SW 1271 (cell line): ENCODE measurements at regions not wholly inside any gene's neighbourhood (a gene's known extent, or its start where the extent isn't known, plus 50 kb on each side); places are given as distances from the start of the nearest gene placed in this dataset.

Experiments
- DNase-seq, 2 experiments: peaks; one replicate each; lab custom pipeline; 2025; lab: John Stamatoyannopoulos, UW

DNA sequence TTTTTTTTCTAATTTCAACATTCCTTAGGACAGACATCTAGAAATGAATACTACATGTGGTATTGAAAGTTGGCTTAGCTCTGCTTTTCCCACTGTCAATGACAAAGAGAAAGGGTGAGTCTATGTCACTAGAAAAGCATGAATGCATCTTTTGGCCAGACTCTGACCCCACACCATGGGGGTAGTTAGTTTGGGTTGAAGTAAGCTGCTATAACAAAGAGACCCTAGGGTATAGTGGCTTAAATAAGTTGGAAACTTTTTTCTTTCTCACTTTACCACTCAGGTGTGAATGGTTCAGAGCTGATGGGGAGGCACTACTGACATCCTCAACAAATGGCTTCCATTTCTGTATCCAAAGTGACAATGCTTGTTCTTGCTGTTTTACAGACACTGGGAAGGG, 161.5 kb downstream of the DLEU7 start:
- no peak for DNase-seq

DNA sequence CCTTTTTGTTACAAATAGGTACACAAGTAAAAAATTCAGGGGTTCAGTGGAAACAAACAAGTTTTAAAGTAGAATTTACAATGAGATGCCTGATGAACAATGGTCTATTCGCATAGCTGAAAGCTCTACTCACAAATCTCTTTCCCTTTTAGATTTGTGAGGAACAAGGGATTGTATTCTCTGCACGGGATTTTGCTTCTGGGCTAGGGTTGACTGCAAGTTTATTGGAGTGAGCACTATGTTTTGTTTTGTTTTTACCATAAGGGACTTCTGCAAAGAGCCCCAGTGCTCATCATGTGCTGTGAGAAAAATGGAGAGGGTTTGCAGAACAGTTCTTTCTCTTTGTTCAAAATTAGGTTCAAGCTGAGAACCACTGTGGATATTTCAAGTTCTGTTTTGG, 160.5 kb downstream of the DLEU7 start:
- DNase-seq: no peak

DNA sequence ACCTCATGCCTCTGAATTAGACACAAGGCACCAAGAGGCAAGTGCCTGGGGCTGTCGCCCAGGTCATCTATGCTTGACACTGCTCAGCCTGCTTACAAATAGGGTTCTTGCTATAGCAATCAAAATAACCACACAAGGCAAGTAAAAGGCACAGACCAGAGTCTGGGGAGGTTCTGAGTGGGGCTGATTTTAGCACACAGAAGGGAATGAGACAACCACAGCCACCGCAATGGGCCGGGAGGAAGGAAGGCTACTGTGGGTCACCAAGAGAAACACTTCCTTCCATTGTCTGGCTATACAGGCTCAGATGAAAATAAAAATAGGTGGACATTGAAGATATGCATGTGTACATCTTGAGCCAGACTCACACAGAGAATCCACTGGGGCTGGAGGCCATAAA, 159.1 kb downstream of the DLEU7 start:
- no peak for DNase-seq

DNA sequence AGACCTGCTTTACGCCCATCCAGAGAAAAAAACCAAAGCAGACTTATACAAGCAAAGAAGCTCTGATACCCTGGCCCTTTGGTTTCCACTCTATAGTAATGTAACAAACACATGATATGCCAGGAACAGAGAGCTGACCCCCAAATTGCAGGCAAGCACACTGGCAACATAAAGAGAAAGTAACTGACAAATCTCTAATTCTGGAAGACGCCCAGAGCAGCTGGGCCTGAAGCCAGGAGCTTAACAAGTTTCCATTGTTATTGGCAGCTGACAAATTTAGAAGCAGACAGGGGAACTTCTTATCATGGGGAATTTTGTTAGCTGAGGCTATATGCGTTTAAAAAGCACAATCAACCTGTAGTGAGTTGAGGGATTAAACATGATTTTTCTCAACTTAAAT, 158.0 kb downstream of the DLEU7 start:
- DNase-seq: no peak

DNA sequence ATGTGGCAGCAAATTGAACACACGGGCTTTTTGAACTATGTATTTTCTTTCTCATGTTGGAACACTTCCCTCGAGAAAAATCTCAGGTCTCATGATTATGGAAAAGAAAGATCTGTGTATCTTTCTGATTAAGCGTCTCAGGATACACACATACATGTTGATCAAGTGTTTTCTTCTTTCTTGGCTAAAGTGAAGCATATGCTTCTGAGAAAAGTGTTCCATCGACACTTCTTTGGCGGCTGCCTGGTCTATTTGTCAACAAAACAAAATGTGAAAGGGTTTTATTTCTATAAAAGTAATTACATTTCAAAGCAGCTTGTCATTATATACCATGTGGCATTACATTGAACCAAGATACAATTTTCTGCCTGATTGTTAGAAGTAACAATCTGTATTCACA, 157.5 kb downstream of the DLEU7 start:
- no peak for DNase-seq

DNA sequence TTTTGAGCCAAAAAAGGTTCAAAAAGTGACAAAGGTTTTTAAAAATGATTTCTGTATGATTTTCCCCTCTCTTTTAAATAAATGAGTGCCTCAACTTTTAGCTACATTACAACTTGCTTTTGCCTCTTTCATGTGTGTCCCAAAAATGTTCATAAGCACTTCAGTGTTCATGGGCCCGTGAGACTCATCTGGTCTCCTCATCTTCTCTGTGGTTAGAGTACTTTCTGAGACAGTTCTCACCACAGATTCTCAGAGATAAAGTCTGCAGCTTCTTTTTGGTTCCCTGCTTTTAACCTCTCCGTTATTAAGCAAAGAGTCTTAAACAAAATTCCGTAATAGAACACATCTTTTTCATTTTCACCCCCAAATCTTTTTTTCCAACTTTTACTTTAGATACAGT, 156.9 kb downstream of the DLEU7 start:
- DNase-seq: no peak

DNA sequence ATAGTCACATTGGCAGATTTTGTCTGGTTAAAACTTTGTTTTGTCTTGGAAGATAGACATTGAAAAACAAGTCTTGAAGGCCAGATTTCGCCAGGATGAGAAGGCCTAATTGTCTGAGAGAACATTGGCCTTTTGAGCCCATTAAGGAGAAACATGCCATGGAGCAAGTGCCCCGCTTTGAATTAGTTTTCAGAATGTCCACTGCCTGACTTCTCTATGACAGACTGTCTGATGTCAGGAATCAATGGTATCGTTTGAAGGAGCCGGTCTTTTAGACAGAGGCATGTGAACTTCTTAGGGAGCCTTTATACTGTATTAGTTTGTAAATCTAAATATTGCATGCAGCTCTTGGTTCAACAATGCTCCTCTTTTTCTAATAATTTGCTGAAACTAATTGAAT, 155.9 kb downstream of the DLEU7 start:
- DNase-seq: no peak

DNA sequence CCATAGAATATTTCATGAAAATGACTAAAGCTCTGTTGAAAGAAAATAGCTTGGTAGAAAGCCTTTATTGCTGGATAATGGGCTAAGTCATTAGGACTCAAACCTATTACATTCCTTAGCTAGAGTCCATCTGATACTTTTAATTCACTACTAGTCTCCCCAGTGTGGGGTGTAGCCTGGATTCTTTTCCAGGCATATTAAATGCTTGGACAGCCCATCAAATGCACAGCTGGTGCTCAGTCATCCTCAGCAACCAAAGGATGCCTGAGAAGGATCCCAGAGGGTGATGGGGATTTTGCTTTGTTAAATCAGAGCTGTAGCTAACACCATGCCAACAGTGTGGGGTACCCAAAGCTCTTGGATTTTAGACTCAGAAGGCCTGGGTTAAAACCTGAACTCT, 153.5 kb downstream of the DLEU7 start:
- no peak for DNase-seq

DNA sequence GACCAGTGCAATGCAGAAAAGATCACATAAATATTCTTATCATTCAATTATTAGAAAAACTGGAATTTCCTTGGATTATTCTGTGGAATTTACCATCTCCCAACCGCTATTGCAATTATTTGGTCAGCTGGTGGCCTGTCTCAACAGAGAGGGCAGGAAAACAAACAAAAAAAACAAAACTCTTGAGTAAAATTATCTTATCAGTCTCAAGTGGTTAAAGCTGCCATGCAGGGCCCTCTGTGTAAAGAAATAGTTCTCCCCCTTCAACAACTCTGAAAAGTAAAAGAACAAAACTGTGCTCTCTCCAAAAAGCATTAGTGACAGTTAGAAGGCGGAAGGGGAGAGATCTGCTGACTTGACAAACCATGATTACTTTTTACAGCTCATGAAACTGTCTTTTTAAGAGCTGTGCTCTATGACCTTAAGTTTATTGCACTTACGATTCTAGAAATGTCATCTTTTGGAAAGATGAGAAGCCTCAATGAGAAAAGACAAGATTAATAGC, 152.3 kb downstream of the DLEU7 start:
- no peak for DNase-seq

DNA sequence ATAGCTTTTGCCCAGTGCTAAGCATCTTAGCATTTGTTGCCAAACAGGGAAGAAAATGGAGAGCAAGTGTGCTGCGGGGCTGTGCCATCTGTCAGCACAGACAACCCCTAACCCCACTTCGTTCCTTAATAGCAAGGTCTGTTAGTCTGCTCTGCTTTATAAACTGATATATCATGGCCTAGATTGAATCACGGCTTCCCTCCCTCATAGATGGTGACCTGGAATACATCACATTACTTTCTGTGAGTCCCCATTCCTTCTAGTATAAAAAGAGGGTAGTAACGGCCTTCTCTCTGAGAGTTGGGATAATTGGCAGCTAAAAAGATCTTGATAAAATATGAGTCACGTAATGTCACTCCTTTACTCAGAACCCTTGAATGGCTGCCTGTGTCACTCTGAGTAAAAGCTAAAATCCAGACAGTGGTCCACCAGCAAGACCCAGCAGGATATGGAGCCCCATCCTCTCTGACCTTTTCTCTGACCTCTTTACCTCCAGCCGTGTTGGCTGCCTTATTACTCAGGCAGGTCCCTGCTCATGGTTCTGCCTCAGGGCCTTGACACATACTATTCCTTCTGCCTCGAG, 151.7 kb downstream of the DLEU7 start:
- DNase-seq: no peak

DNA sequence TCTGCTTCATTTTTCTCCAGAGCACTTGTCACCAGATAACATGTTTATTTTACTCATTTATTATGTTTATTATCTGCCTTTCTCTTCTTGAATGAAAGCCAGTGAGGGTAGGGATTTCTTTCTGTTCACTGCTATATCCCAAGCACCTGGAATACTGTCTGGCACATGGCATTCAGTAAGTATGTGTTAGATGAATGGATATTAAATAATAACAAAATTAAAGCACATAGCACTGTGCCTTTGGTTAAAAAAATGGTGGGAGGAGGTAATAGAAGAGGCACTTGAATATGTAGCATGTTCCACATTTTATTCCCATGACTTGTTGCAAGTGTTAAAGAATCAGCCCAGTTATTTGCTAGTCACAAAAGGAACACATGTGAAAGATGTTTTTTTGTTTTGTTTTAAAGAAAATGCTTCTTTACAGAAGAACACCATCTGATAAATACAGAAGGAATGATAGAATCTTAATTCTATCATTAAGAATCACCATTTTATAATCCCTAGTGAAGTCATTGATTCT, 151.0 kb downstream of the DLEU7 start:
- no peak for DNase-seq

DNA sequence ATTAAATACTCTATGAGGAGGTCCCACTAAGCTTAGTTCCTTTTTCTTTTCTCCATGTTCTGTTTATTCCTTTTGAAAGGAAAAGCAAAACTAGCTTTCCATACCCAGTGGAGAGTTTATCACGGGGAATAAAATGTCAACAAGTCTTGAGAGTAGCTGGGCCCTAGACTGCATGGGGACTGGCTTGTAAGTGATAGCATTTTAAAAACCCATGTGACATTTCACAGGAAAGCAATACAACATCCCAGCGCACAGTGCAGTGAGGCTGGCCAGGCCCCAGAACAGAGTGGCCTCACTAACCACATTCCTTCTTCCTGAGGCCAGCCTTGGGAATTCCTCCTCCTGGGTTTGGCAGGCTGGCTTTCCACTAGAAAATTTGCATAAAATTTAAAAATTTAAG, 149.8 kb downstream of the DLEU7 start:
- no peak for DNase-seq

DNA sequence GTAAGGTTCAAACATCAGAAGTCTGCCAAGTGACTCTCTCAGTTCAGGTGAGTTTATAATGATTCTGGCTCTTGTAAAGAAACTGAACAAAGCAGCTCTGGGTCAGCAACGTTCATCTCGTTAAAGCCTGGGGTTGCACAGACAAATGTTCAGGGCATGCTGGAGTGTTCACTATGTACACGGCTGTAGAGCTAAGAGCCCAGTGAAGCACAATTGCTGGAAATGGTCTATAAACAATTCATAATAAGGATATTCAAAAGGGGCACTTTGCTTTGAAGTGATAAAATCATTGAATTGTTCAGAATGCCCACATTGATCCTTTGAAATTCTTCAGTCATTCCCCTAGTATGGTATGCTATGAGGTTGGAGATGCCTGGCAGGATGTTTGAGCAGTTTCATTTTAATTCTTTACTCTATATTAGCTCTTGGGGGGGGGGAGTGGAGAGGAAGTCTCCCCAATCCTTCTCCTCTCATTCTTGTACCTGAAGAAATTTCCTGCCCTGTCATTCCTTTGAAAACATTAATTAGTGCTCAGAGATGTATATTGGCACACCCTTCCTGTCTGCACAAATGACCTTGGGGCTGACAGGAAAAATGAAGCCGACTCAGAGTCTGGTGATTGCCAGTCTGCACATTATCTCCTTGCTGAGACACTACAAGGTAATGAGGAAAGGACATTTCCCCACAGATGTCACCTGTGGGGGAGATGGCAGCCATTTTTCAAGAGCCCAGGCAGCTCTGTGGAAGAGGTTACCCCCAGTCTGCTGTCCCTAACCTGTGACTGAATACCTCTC, 145.5 kb downstream of the DLEU7 start:
- no peak for DNase-seq

DNA sequence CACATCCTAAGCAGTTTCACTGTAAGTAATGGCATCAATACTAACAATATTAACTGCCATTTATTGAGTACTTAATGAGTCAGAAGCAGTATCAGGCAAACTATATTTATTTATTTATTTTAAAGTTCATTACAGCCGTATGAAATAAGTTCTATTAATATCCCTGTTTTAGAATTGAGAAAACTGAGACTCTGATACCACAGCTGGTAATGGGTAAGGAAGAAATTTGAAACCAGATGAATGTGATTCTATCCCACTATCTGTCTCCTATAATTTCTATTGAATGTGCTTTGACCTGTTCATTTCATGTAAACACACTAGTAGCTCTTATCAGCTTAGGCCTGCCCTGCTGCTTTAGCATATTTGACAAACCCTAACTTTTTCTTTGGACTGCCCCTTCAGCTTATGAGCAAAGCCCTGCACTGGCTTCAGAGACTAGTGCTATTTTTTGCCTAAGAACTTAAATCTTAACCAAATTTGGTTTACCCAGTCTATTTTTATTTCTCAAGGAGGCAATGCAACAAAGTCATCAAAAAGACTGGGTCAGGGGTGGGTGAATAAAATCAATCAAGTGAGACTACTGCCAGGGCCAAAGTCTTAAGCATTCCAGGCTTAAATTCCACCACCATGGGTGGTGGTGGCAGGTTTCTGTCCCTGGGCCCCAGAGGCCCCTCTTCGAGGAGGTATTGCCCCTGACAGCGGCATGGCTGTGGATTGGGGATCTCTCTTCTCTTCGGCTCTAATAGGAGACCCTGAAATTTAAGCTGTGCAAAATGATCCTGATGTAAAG, 143.4 kb downstream of the DLEU7 start:
- DNase-seq: no peak

DNA sequence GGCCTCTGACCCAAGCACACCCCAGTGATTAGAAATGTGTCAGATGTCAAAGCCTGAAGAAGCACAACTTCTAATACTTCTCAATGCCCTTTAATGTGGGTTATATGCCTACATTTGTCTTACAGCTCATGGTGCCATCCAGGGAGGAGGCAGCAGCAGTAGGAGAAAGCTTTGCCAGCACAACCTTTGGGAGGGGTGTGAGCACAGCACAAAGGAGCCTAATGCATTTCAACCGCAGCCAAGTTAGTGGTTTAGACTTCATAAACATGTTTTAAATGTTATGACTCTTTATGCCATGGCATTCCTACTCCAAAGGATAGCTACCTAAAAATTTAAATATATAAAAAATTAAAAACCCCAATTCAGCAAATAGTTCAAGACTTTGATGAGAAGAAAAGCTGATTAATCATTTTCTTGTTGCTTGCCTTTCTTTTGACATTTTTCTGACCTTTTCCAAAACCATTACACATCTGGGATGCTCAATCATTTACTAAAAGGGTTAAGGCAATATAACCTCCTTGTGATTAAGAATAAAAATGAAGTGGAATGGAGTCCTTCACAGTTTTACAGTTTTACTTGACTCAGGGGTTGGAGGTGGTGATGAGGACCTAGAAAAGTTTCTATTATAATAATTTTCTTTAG, 142.7 kb downstream of the DLEU7 start:
- DNase-seq: no peak

DNA sequence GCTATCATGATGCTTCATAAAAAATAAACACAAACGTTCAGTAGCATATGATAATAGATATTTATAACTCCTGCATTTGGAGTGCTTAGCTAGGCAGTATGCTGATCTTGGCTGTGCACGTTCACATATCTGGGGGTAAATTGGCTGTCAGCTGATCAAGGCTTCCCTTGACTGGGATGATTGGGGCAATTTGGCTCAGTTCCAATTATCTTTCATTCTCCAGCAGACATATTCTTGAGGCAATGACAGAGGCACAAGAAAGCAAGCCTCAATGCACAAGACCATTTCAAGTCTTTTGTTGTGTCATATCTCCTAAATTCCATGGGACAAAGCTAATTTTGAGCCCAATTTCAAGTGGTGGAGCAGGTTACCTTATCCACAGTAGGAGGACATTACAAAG, 142.0 kb downstream of the DLEU7 start:
- DNase-seq: no peak

DNA sequence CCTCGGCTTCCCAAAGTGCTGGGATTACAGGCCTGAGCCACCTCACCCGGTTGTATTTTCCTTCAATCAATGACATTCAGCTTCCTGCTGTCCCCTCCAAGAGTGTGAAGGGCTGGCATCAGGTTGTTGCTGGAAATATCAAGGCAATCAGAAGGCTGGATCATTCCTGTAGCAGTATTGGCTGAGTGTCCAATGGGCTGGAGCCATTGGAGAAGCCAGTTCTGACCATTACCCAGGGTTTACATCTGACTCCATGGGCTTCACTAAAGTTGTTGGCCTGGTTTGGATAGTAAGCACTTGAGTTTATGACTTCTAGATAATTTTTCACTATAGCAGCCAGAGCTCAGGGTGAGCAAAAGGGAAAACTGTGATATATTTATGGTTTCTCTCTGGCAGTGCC, 137.0 kb downstream of the DLEU7 start:
- DNase-seq: no peak

DNA sequence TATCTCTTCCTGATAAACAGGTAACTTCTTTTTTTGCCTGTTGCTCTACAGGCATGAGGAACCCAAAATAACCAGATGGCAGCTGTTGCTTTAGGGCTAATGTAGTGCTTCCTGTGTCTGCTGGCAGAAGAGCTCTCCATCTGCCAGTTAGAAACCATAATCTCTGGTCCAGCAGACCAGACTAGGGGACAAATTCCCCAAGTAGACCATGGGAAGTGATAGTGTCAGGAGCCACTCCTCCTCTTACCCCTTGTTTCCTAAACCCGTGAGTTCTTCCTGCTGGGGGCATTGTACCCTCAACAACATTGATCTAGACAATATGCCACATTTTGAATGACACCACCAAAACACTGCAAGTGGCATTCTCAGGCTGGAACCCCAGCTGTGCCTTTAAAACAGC, 135.9 kb downstream of the DLEU7 start:
- DNase-seq: no peak

DNA sequence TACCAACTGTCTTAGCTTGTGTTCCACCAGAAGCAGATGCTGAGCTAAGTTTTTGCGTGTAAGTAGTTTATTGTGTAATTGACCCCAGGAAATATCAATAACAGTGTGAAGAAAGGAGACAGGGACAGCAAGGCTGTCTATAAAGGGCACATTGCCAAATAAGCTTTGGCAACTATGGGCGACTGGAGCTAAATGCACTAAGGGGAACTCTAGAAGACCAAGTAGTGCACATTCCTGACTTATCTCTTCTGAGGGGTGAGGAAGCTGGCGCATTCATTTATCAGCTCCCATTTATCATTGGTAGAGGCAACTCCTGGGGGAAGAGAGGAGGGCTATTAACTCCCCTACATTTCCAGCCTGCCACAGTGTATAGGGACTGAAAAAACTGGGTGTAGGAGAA, 135.0 kb downstream of the DLEU7 start:
- no peak for DNase-seq

DNA sequence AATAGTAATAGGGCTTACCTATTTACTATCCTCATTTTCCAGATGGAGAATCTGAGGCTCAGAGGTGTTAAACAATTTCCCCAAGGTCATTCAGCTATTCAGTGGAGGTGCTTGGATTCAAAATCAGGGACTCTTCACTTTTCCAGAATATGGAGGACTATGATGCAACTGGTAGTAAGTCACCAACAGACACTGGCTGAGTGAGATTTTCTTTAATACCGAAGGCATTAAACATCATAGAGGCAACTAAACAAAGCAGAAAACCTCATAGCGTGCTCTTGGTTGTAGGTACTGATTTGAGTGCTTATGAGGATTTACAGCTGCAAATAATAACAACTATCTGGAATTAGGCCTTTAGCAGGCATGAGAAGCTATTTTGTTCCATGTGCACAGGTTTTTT, 134.4 kb downstream of the DLEU7 start:
- DNase-seq: no peak

DNA sequence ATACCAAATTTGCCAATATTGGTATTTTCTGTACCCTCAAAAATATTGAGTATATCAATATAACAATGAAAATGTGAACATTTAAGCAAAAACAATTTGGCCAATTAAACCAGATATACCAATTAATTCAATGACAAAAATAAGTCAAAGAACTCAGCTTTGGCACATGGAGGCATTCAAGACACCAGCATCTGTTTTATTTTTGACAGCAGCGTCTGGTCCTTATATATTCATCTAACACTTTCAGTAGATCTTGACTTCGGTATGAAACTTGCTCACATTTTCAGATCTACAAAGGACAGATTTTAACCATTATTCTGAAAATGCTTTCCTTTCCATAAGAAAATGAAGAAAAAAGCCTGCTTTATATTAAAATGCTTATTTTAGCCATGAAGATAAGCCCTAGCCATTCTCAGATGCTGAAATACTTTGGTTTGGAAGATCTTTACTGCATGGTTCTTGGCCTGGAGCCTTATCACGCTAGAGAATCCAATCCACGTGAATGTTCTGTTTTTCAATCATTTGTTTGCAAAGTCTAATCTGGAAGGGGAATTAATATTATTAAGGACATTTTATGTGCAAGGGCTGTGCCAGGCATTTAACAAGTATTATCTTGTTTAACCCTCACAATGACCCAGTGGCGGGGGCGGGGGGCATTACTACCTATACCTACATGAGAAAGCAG, 132.2 kb downstream of the DLEU7 start:
- no peak for DNase-seq

DNA sequence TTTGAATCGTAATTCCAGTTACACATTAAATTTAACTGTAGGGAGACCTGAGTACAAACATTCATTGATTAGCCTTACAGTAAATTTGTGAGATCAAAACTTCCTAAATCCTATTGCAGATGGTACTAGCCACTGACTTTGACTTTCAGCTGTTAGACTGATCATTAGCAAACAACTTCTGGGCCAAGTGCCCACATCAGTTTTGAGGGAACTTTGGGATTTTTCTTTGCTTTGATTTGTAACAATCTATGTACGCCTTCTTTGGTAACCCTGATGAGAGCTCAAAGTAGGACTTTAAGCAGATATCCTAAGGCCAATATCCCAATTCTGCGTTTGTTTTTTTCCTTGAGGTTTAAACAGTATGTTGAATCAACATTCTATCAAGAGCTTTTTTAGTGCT, 131.5 kb downstream of the DLEU7 start:
- DNase-seq: no peak
